HCT116 (cell line): ENCODE measurements at regions not wholly inside any gene's neighbourhood (a gene's known extent, or its start where the extent isn't known, plus 50 kb on each side); places are given as distances from the start of the nearest gene placed in this dataset.

Experiments
- CEBPB ChIP-seq: IDR thresholded peaks from 2 replicates; pipeline ENCODE4 v1.6.1; 2012; ENCODE audit warnings: low read depth
- EGR1 ChIP-seq: IDR thresholded peaks from 2 replicates; pipeline ENCODE4 v1.6.1; 2012; ENCODE audit warnings: low read depth
- EZH2phosphoT487 ChIP-seq: fragments of 200-600 bp; IDR thresholded peaks from 2 replicates; pipeline ENCODE4 v1.6.1; 2018; ENCODE audit warnings: antibody characterized with exemption, borderline replicate concordance
- JUND ChIP-seq: IDR thresholded peaks from 2 replicates; pipeline ENCODE4 v1.6.1; 2012
- POLR2A ChIP-seq: IDR thresholded peaks from 2 replicates; pipeline ENCODE4 v1.7.0; 2011; ENCODE audit warnings: borderline replicate concordance; ENCODE audit not compliant: insufficient read depth, insufficient read length; ENCODE audit errors: extremely low read depth
- YY1 ChIP-seq: IDR thresholded peaks from 2 replicates; pipeline ENCODE4 v1.6.1; 2011; ENCODE audit warnings: low read length, low read depth, moderate library complexity, mild to moderate bottlenecking; ENCODE audit not compliant: insufficient replicate concordance; ENCODE audit errors: extremely low read depth
- TF ChIP-seq, protein P1 (sequence below): IDR thresholded peaks from 2 replicates; pipeline ENCODE4 v1.6.1; 2012
- TF ChIP-seq, protein P2 (sequence below), 3 experiments: fragments of 200-600 bp in 1 of 3; sonication (generic) in 1 of 3; IDR thresholded peaks in 2 of 3; conservative IDR thresholded peaks in 1 of 3; 2 replicates each; pipeline ENCODE4 v1.5.1; 2012 to 2017; ENCODE audit warnings: low read depth in 2 of 3, low read length in 2 of 3, antibody characterized with exemption in 1 of 3, borderline replicate concordance in 1 of 3, control low read depth in 1 of 3, mild to moderate bottlenecking in 1 of 3, mixed read lengths in 1 of 3, mixed run types in 1 of 3, moderate library complexity in 1 of 3; ENCODE audit not compliant: insufficient read depth in 1 of 3

DNA sequence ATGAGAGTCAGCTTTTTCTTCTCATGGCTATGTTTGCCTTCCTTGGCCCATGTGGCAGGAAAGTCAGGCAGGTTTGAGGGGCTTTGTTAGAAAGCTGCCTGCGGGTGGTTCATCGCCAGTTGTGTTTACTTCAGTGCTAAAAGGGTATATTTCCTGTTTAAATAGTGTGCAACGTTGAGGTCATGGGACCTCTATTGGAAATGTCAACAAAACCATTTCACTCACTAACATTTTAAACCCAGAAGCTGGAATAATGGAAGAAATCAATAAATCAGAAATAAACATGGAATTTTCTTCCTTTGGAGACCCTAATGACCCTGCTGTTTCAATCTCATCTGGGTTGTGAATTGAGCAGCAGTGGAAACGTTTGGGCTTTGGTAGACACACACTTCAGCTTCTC lies 185.8 kb downstream of the ANKRD50 start:
- TF ChIP-seq EGR1 (no peak), EZH2phosphoT487 (no peak), CEBPB (no peak), JUND (no peak), POLR2A (no peak), YY1 (no peak)
- TF ChIP-seq, protein P1, sequence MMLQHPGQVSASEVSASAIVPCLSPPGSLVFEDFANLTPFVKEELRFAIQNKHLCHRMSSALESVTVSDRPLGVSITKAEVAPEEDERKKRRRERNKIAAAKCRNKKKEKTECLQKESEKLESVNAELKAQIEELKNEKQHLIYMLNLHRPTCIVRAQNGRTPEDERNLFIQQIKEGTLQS = no peak
- TF ChIP-seq, protein P2, sequence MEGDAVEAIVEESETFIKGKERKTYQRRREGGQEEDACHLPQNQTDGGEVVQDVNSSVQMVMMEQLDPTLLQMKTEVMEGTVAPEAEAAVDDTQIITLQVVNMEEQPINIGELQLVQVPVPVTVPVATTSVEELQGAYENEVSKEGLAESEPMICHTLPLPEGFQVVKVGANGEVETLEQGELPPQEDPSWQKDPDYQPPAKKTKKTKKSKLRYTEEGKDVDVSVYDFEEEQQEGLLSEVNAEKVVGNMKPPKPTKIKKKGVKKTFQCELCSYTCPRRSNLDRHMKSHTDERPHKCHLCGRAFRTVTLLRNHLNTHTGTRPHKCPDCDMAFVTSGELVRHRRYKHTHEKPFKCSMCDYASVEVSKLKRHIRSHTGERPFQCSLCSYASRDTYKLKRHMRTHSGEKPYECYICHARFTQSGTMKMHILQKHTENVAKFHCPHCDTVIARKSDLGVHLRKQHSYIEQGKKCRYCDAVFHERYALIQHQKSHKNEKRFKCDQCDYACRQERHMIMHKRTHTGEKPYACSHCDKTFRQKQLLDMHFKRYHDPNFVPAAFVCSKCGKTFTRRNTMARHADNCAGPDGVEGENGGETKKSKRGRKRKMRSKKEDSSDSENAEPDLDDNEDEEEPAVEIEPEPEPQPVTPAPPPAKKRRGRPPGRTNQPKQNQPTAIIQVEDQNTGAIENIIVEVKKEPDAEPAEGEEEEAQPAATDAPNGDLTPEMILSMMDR (IDR thresholded peaks at IDR 0.05 in 2 of 3, conservative IDR thresholded peaks at IDR 0.05 in 1 of 3; ENCODE audit: borderline replicate concordance in 1 of 3, insufficient read depth in 1 of 3, low read depth in 2 of 3, low read length in 2 of 3) = no peak
